ENCODE measurements at regions not wholly inside any gene's neighbourhood (a gene's known extent, or its start where the extent isn't known, plus 50 kb on each side); places are given as distances from the start of the nearest gene placed in this dataset.

- no peak for TF ChIP-seq MAX (IDR thresholded peaks at IDR 0.05)
- no peak for TF ChIP-seq REST (IDR thresholded peaks at IDR 0.05)
- TF ChIP-seq CTCF (IDR thresholded peaks at IDR 0.05; ENCODE audit: low read depth, low read length, missing input control), result no peak
- TF ChIP-seq TAF1 (conservative IDR thresholded peaks at IDR 0.05), result no peak
- no peak for TF ChIP-seq RXRA (IDR thresholded peaks at IDR 0.05)
- no peak for TF ChIP-seq ZBTB33 (IDR thresholded peaks at IDR 0.05)
- TF ChIP-seq ATF3 (IDR thresholded peaks at IDR 0.05), result no peak
These were observed 2295.4 kb downstream of the PCDH9 start for GRCh38 chr13:64934569-64935362.

All from liver (tissue), 3 donors.